Astrocyte (in vitro differentiated cells and primary cell): ENCODE measurements at regions not wholly inside any gene's neighbourhood (a gene's known extent, or its start where the extent isn't known, plus 50 kb on each side); places are given as distances from the start of the nearest gene placed in this dataset.

ENCODE experiments used
- DNase-seq: peaks from one replicate; pipeline ENCODE4 v3.0.0-alpha.2; 2010; ENCODE audit warnings: low read depth
- FAIRE-seq: peaks from 2 replicates; lab custom pipeline; 2011; peaks lifted over from hg19 to GRCh38; lab: Jason Lieb, UNC
- H2AFZ ChIP-seq: 2 replicates; pipeline ENCODE4 v1.6.0; 2012; ENCODE audit warnings: low read depth, low read length, inconsistent platforms
- H3K27ac ChIP-seq: 2 replicates; pipeline ENCODE4 v1.5.1; 2011; ENCODE audit warnings: low read depth, low read length, inconsistent platforms
- H3K27me3 ChIP-seq: 2 replicates; pipeline ENCODE4 v1.6.0; 2011; ENCODE audit warnings: low read length, inconsistent platforms; ENCODE audit not compliant: insufficient read depth
- H3K36me3 ChIP-seq: 2 replicates; pipeline ENCODE4 v1.5.1; 2011; ENCODE audit warnings: low read length, inconsistent platforms; ENCODE audit not compliant: insufficient read depth
- H3K4me1 ChIP-seq: 2 replicates; pipeline ENCODE4 v1.5.1; 2011; ENCODE audit warnings: low read length, inconsistent platforms; ENCODE audit not compliant: insufficient read depth
- H3K4me2 ChIP-seq: 2 replicates; pipeline ENCODE4 v1.6.0; 2012; ENCODE audit warnings: low read length, inconsistent platforms
- H3K4me3 ChIP-seq: 2 replicates; pipeline ENCODE4 v1.5.1; 2011; ENCODE audit warnings: low read depth, mild to moderate bottlenecking, low read length, inconsistent platforms; ENCODE audit not compliant: insufficient read depth
- H3K79me2 ChIP-seq: 2 replicates; pipeline ENCODE4 v1.6.0; 2012; ENCODE audit warnings: mild to moderate bottlenecking, low read length, inconsistent platforms; ENCODE audit not compliant: insufficient read depth
- H3K9ac ChIP-seq: 2 replicates; pipeline ENCODE4 v1.6.0; 2012; ENCODE audit warnings: mild to moderate bottlenecking, low read length, inconsistent platforms
- H3K9me3 ChIP-seq: 2 replicates; pipeline ENCODE4 v1.5.1; 2012; ENCODE audit warnings: low read depth, mild to moderate bottlenecking, low read length, inconsistent platforms; ENCODE audit not compliant: insufficient read depth
- H4K20me1 ChIP-seq: 2 replicates; pipeline ENCODE4 v1.6.0; 2012; ENCODE audit warnings: low read length, inconsistent platforms; ENCODE audit not compliant: insufficient read depth
- H3K27ac Mint-ChIP-seq: one replicate; pipeline ENCODE4 v1.8.0; 2021; ENCODE audit warnings: mild to moderate bottlenecking, mixed read lengths; ENCODE audit not compliant: unreplicated experiment
- H3K27me3 Mint-ChIP-seq: one replicate; pipeline ENCODE4 v1.8.0; 2021; ENCODE audit warnings: low read depth, mixed read lengths; ENCODE audit not compliant: unreplicated experiment
- H3K36me3 Mint-ChIP-seq: one replicate; pipeline ENCODE4 v1.8.0; 2021; ENCODE audit warnings: low read depth, mixed read lengths; ENCODE audit not compliant: unreplicated experiment
- H3K4me1 Mint-ChIP-seq: one replicate; pipeline ENCODE4 v1.8.0; 2021; ENCODE audit warnings: low read depth, mixed read lengths; ENCODE audit not compliant: unreplicated experiment
- H3K4me3 Mint-ChIP-seq: one replicate; pipeline ENCODE4 v1.8.0; 2021; ENCODE audit warnings: mild to moderate bottlenecking, moderate library complexity, mixed read lengths; ENCODE audit not compliant: unreplicated experiment
- H3K9me3 Mint-ChIP-seq: one replicate; pipeline ENCODE4 v1.8.0; 2021; ENCODE audit warnings: mild to moderate bottlenecking, mixed read lengths; ENCODE audit not compliant: unreplicated experiment
- CTCF ChIP-seq: IDR thresholded peaks from 2 replicates; pipeline ENCODE4 v1.5.1; 2011; ENCODE audit warnings: low read depth, mild to moderate bottlenecking, inconsistent platforms, low read length, moderate library complexity; ENCODE audit not compliant: insufficient read depth
- EZH2 ChIP-seq: IDR thresholded peaks from 2 replicates; pipeline ENCODE4 v1.6.1; 2012; ENCODE audit warnings: mild to moderate bottlenecking, low read length, inconsistent platforms; ENCODE audit not compliant: insufficient read depth

DNA sequence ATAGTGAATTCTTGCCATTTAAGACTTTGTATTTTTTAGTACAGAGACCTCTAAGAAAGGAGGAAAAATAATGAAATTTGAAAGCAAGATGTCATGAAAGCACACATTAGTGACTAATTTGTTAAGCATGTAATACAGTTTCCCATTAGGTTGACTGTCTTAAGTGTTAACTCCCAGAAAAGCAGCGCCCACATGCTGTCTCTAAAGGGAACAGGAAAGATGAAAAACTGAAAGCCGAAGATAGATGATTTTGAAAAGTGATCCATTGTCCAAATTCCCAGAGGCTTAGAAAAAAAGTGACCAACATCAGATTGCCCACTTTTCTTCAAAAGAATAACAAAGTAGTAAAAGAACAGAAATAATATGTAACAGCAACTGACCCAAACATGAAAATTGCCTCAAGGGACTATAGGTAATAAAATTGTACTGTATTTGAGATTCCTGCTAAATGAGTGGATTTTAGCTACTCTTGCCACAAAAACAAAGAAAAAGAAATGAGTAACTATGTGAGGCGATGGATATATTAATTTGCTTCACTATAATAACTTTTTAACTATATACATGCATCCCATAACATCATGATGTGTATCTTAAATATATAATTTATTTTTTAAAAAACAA lies 83.2 kb upstream of the OGFRL1 start:
- DNase-seq (peak; percentile 64), FAIRE-seq (peak; percentile 64)
- Mint-ChIP-seq H3K36me3 (no peaks in the 10 kb centered on the region), H3K27me3 (no peaks in the 10 kb centered on the region), H3K9me3 (no peaks in the 10 kb centered on the region), H3K27ac (peak overlapping the region; percentile 86), H3K4me3 (no peak overlapping the region), H3K4me1 (peaks cover 17% of the 10 kb centered on the region)
- Histone ChIP-seq H2AFZ (no peak overlapping the region), H3K4me3 (no peak overlapping the region), H3K79me2 (no peaks in the 10 kb centered on the region), H3K27me3 (no peaks in the 10 kb centered on the region), H3K9me3 (no peaks in the 10 kb centered on the region), H3K4me2 (peak overlapping the region; percentile 20), H3K36me3 (no peaks in the 10 kb centered on the region), H4K20me1 (no peaks in the 10 kb centered on the region), H3K4me1 (peaks cover 3% of the 10 kb centered on the region), H3K27ac (no peak overlapping the region), H3K9ac (no peak overlapping the region)
- no peak for TF ChIP-seq CTCF
- TF ChIP-seq EZH2, result no peak

- H3K9me3 ChIP-seq, result no peaks in the 10 kb centered on the region
- H3K36me3 Mint-ChIP-seq, result no peaks in the 10 kb centered on the region
- no peak overlapping the region for H3K4me3 Mint-ChIP-seq
- no peaks in the 10 kb centered on the region for H3K9me3 Mint-ChIP-seq
- no peaks in the 10 kb centered on the region for H3K36me3 ChIP-seq
- H3K4me2 ChIP-seq, result no peak overlapping the region
- H3K4me1 ChIP-seq, result peaks cover 3% of the 10 kb centered on the region
- no peaks in the 10 kb centered on the region for H3K27me3 ChIP-seq
- FAIRE-seq (no peak), DNase-seq (no peak)
- H4K20me1 ChIP-seq, result no peaks in the 10 kb centered on the region
- peak overlapping the region; percentile 89 for H3K27ac Mint-ChIP-seq
- H2AFZ ChIP-seq, result no peak overlapping the region
- H3K27ac ChIP-seq, result no peak overlapping the region
- no peak overlapping the region for H3K9ac ChIP-seq
- TF ChIP-seq CTCF, result no peak
- no peak for TF ChIP-seq EZH2
- H3K4me1 Mint-ChIP-seq, result peaks cover 17% of the 10 kb centered on the region
- no peak overlapping the region for H3K4me3 ChIP-seq
- H3K27me3 Mint-ChIP-seq, result no peaks in the 10 kb centered on the region
- no peaks in the 10 kb centered on the region for H3K79me2 ChIP-seq
Observed at GRCh38 chr6:71206089-71206488, 82.5 kb upstream of the OGFRL1 start.

GRCh38 chr6:71209206-71209605 lies 79.4 kb upstream of the OGFRL1 start:
- Histone ChIP-seq H3K4me2 (no peak overlapping the region), H2AFZ (no peak overlapping the region), H3K4me1 (peaks cover 3% of the 10 kb centered on the region), H4K20me1 (no peaks in the 10 kb centered on the region), H3K9ac (no peak overlapping the region), H3K9me3 (no peaks in the 10 kb centered on the region), H3K36me3 (no peaks in the 10 kb centered on the region), H3K27me3 (no peaks in the 10 kb centered on the region), H3K4me3 (no peak overlapping the region), H3K79me2 (no peaks in the 10 kb centered on the region), H3K27ac (no peak overlapping the region)
- TF ChIP-seq CTCF (no peak), EZH2 (no peak)
- no peaks in the 10 kb centered on the region for H3K27me3 Mint-ChIP-seq
- DNase-seq, result no peak
- no peaks in the 10 kb centered on the region for H3K9me3 Mint-ChIP-seq
- FAIRE-seq, result no peak
- H3K4me1 Mint-ChIP-seq, result peaks cover 17% of the 10 kb centered on the region
- no peak overlapping the region for H3K4me3 Mint-ChIP-seq
- no peaks in the 10 kb centered on the region for H3K36me3 Mint-ChIP-seq
- H3K27ac Mint-ChIP-seq, result no peak overlapping the region
